ENCODE measurements at regions not wholly inside any gene's neighbourhood (a gene's known extent, or its start where the extent isn't known, plus 50 kb on each side); places are given as distances from the start of the nearest gene placed in this dataset.
"Not testable (repeated sequence)": the region's sequence is repeated elsewhere in the genome, so short reads cannot be mapped to it uniquely, and the experiment has no call there.

DNA sequence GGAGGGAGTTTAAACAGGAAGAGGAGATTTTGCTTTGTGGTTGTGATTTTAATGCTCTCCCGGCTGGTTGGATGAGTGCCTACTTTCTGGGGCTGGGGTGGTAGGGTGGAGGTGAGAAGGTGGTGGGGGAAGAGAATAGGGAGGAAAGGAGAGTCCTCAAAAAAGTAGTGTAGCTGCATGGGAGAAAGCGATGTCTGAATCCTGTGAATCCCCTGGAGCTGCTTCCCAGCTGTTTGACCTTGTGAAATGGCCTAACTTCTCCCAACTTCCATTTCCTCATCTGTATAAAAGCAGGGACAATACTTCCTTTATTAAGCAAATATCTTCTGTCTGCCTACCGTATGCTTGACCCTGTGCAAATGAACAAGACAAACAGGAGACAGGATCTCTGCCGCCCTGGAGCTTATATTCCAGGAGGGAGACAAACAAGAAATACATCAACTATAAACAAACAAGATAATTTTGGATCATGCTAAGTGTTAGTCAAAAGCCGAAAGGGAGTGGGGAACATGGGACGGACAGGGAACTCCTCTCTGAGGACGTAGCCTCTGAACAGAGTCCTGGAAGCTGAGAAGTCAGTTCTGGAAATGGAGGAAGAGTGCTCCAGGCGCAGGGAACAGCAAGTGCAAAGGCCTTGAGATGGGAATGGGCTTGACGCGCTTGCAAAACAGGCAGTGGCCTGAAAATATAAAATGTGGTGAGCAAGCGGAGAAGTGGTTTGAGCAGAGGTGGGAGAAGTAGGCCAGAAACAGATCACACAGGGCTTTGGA is 103.5 kb downstream of the SPRY4 start:
- no peak for DNase-seq

DNA sequence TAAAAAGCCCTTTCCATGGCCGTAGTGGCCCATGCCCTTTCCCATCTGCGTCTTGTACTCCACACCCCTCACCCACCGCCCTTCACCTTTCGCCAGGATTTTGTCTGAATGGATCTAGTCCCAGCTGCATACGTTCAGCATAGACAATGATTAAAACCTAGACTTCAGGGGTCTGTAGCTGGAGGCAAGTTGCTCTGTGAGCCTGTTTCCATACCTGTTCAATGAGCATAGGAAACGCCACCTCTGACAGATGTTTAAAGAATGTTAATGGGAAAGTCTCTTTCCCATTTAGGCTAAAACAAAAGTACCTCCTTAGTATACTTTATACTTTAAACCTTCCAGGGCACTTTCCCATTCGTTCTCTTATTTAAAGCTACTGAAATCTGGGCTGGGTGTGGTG is 105.7 kb downstream of the SPRY4 start:
- no peak for DNase-seq

DNA sequence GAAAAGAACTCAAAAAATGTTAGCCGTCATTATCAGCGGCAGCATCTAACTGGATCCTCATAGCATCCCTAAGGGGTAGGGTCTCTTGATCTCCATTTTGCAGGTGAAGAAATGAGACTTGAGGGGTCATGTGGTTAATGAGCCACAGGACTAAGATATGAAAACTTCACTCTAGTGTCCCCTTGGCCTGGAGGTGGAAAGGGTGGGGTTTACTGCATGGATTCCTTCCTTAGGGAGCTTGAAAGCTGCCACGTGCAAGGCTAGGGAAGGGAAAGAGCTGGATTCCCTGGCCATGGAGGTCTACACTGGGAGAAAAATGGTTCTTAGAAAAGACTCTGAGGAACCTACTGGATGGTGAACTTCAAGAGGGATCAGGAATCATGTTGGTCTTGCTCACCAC is 107.9 kb downstream of the SPRY4 start:
- DNase-seq = no peak

DNA sequence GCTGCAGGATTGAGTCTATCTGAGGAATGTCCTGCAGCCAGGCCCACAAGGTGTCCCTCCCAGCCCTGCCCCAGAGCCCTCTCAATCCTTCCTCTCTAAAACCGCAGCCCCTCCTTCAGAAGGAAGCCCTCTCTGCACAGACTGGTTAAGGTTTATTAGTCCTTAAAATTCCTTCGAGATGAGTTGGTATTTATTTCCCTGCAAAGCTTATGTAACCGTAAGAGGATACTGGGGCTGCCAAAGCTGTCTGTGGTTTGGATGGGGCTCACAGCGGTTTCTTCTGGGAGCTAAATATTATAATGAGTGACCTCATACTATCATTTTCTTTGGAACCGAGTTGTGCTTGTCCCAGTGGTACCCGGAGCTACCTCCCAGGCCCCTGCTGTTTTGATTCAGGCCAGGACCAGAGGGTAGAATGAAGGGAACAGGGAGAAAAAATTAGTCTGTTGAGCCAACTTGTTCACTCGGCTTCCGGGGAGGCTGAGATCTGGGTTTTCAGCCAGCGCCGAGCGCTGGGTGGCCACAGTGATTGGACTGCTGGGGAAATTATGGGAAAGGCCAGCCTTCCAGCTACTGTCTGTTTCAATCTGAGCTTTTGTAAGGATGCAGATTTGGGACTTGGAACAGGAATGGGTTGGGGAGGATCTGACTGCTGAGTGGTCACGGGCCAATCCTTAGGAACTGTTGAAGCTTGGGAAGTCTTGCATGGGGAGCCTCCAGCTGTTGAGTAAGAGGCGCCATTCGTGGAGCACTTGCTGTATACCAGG is 107.5 kb downstream of the NDFIP1 start:
- DNase-seq = no peak

DNA sequence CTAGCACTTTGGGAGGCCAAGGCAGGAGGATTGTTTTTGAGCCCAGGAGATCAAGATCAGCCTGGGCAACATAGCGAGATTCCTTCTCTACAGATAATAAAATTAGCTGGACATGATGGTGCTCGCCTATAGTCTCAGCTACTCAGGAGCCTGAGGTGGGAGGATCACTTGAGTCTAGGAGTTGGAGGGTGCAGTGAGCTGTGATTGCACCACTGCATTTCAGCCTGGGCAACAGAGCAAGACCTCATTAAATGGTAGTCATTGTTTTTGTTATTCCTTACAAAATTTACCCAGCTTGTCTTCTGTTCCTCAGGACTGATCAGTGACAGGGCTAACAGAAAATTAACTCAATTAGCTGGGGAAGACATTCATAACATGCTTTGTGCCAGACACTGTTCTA is 104.5 kb downstream of the NDFIP1 start:
- DNase-seq = no peak

- DNase-seq = no peak
Observed at GRCh38 chr5:142211918-142212317, 103.3 kb downstream of the NDFIP1 start.

DNA sequence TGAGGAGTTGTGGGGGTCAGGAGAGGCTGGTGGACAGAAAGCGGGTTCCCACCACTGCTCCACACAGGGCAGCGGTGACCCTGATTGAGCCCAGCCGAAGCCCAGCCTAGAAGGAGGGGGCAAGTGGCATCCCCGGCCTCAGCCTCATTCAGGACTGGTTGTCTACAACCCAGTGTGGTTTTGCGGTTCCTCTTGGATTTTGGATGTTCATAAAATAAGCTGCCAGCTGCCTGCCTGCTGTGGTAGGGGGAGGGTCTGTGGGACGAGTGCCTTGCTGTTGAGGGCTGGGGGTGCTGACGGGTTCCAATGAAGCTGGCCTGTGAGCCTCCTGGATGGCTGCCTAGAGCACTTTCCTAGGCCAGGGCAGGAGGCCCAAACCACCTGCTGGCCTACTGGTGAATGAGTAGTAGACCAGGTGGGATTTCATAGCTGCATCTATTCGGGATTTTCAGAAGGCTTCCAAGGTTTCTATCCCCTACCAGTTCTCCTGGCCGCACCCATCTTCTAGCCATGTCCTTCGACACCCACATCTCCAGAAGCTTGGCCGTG is 102.4 kb downstream of the NDFIP1 start:
- DNase-seq = no peak

- DNase-seq = no peak
Observed at GRCh38 chr5:142210011-142210410, 101.4 kb downstream of the NDFIP1 start.

DNA sequence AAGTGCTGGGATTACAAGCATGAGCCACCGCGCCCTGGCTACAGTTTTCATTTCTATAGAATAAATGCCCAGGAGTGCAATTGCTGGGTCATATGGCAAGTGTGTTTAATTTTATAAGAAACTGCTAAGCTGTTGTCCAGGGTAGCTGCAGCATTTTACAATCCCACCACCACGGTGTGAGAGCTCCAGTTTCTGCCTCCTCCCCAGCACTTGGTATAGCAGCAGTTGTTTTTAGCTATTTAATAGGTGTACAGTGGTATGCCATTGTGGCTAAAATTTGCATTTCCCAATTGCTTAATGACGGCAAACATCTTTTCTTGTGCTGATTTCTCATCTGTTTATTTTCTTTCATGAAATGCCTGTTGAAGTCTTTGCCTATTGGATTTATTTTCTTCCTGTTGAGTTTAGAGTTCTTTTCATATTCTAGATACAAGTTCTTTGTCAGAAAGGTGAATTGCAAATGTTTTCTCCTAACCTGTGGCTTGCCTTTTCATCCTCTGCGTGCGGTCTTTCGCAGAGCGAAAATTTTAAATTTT is 100.3 kb downstream of the NDFIP1 start:
- no peak for DNase-seq

DNA sequence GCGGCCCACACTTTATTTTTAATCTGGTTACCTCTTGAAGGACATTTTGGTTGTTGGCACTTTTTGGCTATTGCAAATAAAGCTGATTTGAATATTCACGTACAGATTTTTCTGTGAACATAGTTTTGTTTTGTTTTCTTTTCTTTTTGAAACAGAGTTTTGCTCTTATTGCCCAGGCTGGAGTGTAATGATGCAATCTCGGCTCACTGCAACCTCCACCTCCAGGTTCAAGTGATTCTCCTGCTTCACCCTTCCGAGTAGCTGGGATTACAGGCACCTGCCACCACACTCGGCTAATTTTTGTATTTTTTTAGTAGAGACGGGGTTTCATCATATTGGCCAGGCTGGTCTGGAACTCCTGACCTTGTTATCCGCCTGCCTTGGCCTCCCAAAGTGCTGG is 99.7 kb downstream of the NDFIP1 start:
- DNase-seq = not testable (repeated sequence)

- DNase-seq = no peak
Observed at GRCh38 chr5:142206801-142207200, 98.2 kb downstream of the NDFIP1 start.

DNA sequence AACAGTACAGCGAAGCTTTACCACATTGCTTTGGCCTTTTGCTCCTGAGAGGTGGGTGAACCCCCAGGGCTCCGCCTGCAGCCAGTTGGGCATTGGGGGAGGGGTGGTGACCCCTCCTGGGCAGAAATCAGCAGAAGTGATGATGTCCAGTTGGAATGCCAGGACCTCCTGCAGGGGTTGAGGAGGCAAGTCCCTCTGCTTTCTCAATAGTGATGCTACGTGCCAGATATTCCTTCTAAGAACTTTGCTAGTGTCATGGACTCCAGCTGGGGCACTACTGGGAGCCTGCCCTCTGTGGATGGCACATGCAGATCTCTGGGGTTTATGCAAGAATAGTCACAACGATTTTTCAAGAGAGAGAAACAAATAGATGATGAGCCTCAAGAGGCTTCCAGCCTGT is 95.6 kb downstream of the NDFIP1 start:
- DNase-seq = no peak

All from activated naive CD4-positive, alpha-beta T cell treated with Interleukin-2 at 50 U/mL for 16 hours (primary cell).